HEK293 (cell line): ENCODE measurements at regions not wholly inside any gene's neighbourhood (a gene's known extent, or its start where the extent isn't known, plus 50 kb on each side); places are given as distances from the start of the nearest gene placed in this dataset.

Source experiments
- CTCF ChIA-PET: fragments of 350-600 bp; formaldehyde crosslinking; extraction: SDS; loops from one replicate; lab custom pipeline; 2021; ENCODE audit warnings: antibody characterized with exemption; lab: Yijun Ruan, JAX
- POLR2A ChIA-PET: fragments of 300-600 bp; formaldehyde crosslinking; extraction: SDS; loops from one replicate; lab custom pipeline; 2020; ENCODE audit warnings: antibody characterized with exemption, inconsistent platforms; lab: Yijun Ruan, JAX
- H3K27ac ChIP-seq: fragments of 200-500 bp; sonication (Bioruptor generic); 2 replicates; pipeline ENCODE4 v1.5.1; 2014; ENCODE audit warnings: low read depth, low read length, control low read depth, inconsistent platforms; ENCODE audit errors: extremely low read depth
- H3K36me3 ChIP-seq, 2 experiments: fragments of 200-500 bp in 1 of 2; sonication (Bioruptor generic) in 1 of 2; 1 replicate in 1 of 2; 2 replicates in 1 of 2; pipeline ENCODE4 v1.5.1; 2014 to 2017; ENCODE audit warnings: inconsistent platforms in 2 of 2, low read length in 2 of 2; ENCODE audit not compliant: control insufficient read depth in 2 of 2, insufficient read depth in 1 of 2
- H3K4me1 ChIP-seq: fragments of 200-500 bp; sonication (Bioruptor generic); 2 replicates; pipeline ENCODE4 v1.5.1; 2014; ENCODE audit warnings: mild to moderate bottlenecking, low read length, inconsistent platforms; ENCODE audit not compliant: control insufficient read depth, insufficient read depth
- H3K4me3 ChIP-seq: 2 replicates; pipeline ENCODE4 v1.5.1; 2011; ENCODE audit warnings: low read depth, mild to moderate bottlenecking, control low read depth, low read length, moderate library complexity
- H3K9me3 ChIP-seq: fragments of 200-500 bp; sonication (Bioruptor generic); 2 replicates; pipeline ENCODE4 v1.5.1; 2014; ENCODE audit warnings: low read depth, low read length, inconsistent platforms; ENCODE audit not compliant: control insufficient read depth, insufficient read depth
- FEZF1 ChIP-seq: fragments of 450-650 bp; formaldehyde crosslinking; IDR thresholded peaks from 2 replicates; pipeline ENCODE4 v1.5.1; 2016; ENCODE audit warnings: missing biosample characterization, missing genetic modification characterization
- HOXD13 ChIP-seq: sonication (generic); formaldehyde crosslinking; IDR thresholded peaks from 2 replicates; pipeline ENCODE4 v1.8.0; 2022; ENCODE audit warnings: missing genetic modification reagents, borderline replicate concordance
- MZF1 ChIP-seq: fragments of 450-650 bp; formaldehyde crosslinking; IDR thresholded peaks from 2 replicates; pipeline ENCODE4 v1.5.1; 2017; ENCODE audit warnings: missing biosample characterization, missing genetic modification characterization, borderline replicate concordance
- SCRT2 ChIP-seq: fragments of 450-650 bp; formaldehyde crosslinking; IDR thresholded peaks from 2 replicates; pipeline ENCODE4 v1.5.1; 2016; ENCODE audit warnings: missing biosample characterization, missing genetic modification characterization
- ZNF155 ChIP-seq: fragments of 450-650 bp; formaldehyde crosslinking; IDR thresholded peaks from 2 replicates; pipeline ENCODE4 v1.5.1; 2016; ENCODE audit warnings: missing biosample characterization, missing genetic modification characterization
- ZNF23 ChIP-seq: fragments of 450-650 bp; formaldehyde crosslinking; IDR thresholded peaks from 2 replicates; pipeline ENCODE4 v1.5.1; 2016; ENCODE audit warnings: missing biosample characterization, missing genetic modification characterization, borderline replicate concordance
- ZNF394 ChIP-seq: fragments of 450-650 bp; formaldehyde crosslinking; IDR thresholded peaks from 2 replicates; pipeline ENCODE4 v1.5.1; 2016; ENCODE audit warnings: missing biosample characterization, missing genetic modification characterization, mild to moderate bottlenecking, moderate library complexity, borderline replicate concordance
- ZNF510 ChIP-seq: fragments of 450-650 bp; formaldehyde crosslinking; IDR thresholded peaks from 2 replicates; pipeline ENCODE4 v1.5.1; 2018; ENCODE audit warnings: mild to moderate bottlenecking, missing genetic modification characterization, missing biosample characterization; ENCODE audit not compliant: insufficient replicate concordance
- ZNF558 ChIP-seq: fragments of 450-650 bp; formaldehyde crosslinking; IDR thresholded peaks from 2 replicates; pipeline ENCODE4 v1.5.1; 2016; ENCODE audit warnings: missing biosample characterization, missing genetic modification characterization
- ZNF623 ChIP-seq: fragments of 450-650 bp; formaldehyde crosslinking; IDR thresholded peaks from 2 replicates; pipeline ENCODE4 v1.5.1; 2016; ENCODE audit warnings: missing biosample characterization, missing genetic modification characterization
- ZNF707 ChIP-seq: fragments of 450-650 bp; formaldehyde crosslinking; IDR thresholded peaks from 2 replicates; pipeline ENCODE4 v1.5.1; 2016; ENCODE audit warnings: missing biosample characterization, missing genetic modification characterization
- ZNF792 ChIP-seq: fragments of 450-650 bp; formaldehyde crosslinking; IDR thresholded peaks from 2 replicates; pipeline ENCODE4 v1.5.1; 2016; ENCODE audit warnings: missing biosample characterization, missing genetic modification characterization
- TF ChIP-seq, protein P1 (sequence below): fragments of 450-650 bp; formaldehyde crosslinking; IDR thresholded peaks from 2 replicates; pipeline ENCODE4 v1.5.1; 2016; ENCODE audit warnings: missing biosample characterization, missing genetic modification characterization
- TF ChIP-seq, protein P2 (sequence below): fragments of 450-650 bp; formaldehyde crosslinking; IDR thresholded peaks from 2 replicates; pipeline ENCODE4 v1.5.1; 2016; ENCODE audit warnings: missing biosample characterization, missing genetic modification characterization
- TF ChIP-seq, protein P3 (sequence below): fragments of 450-650 bp; formaldehyde crosslinking; IDR thresholded peaks from 2 replicates; pipeline ENCODE4 v1.5.1; 2016; ENCODE audit warnings: missing biosample characterization, missing genetic modification characterization
- TF ChIP-seq, protein P4 (sequence below): fragments of 450-650 bp; formaldehyde crosslinking; IDR thresholded peaks from 2 replicates; pipeline ENCODE4 v1.5.1; 2016; ENCODE audit warnings: missing biosample characterization, missing genetic modification characterization, low read depth
- TF ChIP-seq, protein P5 (sequence below): fragments of 450-650 bp; formaldehyde crosslinking; IDR thresholded peaks from 2 replicates; pipeline ENCODE4 v1.5.1; 2017; ENCODE audit warnings: missing biosample characterization, missing genetic modification characterization

DNA sequence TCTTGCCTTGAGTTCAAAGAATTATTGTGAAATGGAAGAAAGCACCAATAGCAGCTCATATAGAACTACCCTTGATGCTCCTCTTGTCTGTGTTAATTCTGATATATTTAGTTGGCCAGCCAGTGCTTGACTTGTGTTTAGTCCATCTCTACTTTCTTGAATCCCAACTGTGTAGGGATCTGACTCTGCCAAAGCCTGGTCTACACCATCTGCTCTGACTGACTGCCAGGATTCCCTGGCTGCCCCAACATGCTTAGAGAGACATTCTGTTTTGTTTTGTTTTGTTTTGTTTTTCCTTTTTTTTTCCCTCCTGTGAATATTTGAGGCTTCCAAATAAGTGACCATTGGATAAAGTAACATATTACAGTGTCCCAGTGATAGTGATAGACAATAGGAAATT lies 953.7 kb upstream of the MANEA start (continued):
- TF ChIP-seq, protein P1, sequence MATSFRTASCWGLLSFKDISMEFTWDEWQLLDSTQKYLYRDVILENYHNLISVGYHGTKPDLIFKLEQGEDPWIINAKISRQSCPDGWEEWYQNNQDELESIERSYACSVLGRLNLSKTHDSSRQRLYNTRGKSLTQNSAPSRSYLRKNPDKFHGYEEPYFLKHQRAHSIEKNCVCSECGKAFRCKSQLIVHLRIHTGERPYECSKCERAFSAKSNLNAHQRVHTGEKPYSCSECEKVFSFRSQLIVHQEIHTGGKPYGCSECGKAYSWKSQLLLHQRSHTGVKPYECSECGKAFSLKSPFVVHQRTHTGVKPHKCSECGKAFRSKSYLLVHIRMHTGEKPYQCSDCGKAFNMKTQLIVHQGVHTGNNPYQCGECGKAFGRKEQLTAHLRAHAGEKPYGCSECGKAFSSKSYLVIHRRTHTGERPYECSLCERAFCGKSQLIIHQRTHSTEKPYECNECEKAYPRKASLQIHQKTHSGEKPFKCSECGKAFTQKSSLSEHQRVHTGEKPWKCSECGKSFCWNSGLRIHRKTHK (tag by site-specific recombination) = no peak
- no peak for TF ChIP-seq ZNF155

DNA sequence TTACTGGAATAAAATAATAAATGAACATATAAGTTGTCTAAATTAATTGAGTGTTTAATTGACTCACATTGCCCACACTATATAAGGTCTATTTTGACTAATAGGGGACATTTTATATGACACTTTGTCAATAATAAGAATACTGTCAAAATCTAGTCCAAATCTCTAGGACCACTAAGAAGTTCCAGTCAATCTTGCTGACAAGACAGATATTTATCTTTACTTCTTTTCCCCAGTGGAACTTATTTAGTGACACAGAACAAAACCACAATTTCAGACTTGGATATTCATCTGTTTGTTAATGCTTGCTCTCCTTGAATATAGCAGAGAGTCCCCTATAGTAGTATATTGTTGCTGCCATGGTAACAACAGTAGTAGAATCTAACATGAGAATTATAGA lies 954.6 kb upstream of the MANEA start:
- no peak for TF ChIP-seq ZNF558 (tag by site-specific recombination)
- TF ChIP-seq, protein P2, sequence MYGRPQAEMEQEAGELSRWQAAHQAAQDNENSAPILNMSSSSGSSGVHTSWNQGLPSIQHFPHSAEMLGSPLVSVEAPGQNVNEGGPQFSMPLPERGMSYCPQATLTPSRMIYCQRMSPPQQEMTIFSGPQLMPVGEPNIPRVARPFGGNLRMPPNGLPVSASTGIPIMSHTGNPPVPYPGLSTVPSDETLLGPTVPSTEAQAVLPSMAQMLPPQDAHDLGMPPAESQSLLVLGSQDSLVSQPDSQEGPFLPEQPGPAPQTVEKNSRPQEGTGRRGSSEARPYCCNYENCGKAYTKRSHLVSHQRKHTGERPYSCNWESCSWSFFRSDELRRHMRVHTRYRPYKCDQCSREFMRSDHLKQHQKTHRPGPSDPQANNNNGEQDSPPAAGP = no peak
- TF ChIP-seq MZF1 (tag by site-specific recombination) = no peak
- TF ChIP-seq SCRT2 (tag by site-specific recombination) = no peak
- TF ChIP-seq ZNF510 (tag by site-specific recombination) = no peak
- TF ChIP-seq, protein P3, sequence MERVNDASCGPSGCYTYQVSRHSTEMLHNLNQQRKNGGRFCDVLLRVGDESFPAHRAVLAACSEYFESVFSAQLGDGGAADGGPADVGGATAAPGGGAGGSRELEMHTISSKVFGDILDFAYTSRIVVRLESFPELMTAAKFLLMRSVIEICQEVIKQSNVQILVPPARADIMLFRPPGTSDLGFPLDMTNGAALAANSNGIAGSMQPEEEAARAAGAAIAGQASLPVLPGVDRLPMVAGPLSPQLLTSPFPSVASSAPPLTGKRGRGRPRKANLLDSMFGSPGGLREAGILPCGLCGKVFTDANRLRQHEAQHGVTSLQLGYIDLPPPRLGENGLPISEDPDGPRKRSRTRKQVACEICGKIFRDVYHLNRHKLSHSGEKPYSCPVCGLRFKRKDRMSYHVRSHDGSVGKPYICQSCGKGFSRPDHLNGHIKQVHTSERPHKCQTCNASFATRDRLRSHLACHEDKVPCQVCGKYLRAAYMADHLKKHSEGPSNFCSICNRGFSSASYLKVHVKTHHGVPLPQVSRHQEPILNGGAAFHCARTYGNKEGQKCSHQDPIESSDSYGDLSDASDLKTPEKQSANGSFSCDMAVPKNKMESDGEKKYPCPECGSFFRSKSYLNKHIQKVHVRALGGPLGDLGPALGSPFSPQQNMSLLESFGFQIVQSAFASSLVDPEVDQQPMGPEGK (tag by site-specific recombination) = no peak
- TF ChIP-seq FEZF1 (tag by site-specific recombination) = no peak
- TF ChIP-seq ZNF792 (tag by site-specific recombination) = no peak
- TF ChIP-seq ZNF707 (tag by site-specific recombination) = no peak
- no peak overlapping the region for H3K27ac ChIP-seq
- ChIA-PET CTCF (interaction anchor here (1.2 kb wide), 1 partner anchor 12 kb away, joined by 4 read pairs; no protein-coding TSS in a partner anchor), POLR2A (no interaction called here)
- no peaks in the 10 kb centered on the region for H3K9me3 ChIP-seq
- H3K36me3 ChIP-seq = no peaks in the 10 kb centered on the region
- no peak overlapping the region for H3K4me3 ChIP-seq
- no peaks in the 10 kb centered on the region for H3K4me1 ChIP-seq

DNA sequence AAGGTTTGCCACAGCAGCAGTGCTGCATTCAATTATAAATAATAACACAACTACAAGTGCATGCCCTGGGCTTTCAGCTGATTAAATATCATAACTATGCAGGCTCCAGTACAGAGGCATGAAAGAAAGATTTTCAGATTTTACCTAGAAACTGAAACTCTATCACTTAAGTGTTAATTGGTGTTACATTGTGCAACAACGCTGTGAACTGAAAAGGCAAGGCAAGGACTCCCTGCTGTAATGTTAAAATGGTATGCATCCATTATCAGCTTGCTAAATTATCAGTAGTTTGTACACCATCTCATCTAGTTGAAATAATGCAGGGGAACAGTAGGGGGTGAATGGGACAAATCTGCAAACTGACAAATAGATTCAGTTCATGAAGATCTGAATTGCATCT lies 976.7 kb upstream of the MANEA start:
- Histone ChIP-seq H3K4me1 (no peaks in the 10 kb centered on the region), H3K9me3 (no peaks in the 10 kb centered on the region), H3K4me3 (no peak overlapping the region), H3K36me3 (no peaks in the 10 kb centered on the region), H3K27ac (no peak overlapping the region)
- ChIA-PET CTCF (interaction anchor here (1.2 kb wide), 1 partner anchor 9 kb away, joined by 3 read pairs; no protein-coding TSS in a partner anchor), POLR2A (no interaction called here)
- no peak for TF ChIP-seq HOXD13
- TF ChIP-seq ZNF23 (tag by site-specific recombination) = no peak
- TF ChIP-seq ZNF558 (tag by site-specific recombination) = no peak
- TF ChIP-seq, protein P4, sequence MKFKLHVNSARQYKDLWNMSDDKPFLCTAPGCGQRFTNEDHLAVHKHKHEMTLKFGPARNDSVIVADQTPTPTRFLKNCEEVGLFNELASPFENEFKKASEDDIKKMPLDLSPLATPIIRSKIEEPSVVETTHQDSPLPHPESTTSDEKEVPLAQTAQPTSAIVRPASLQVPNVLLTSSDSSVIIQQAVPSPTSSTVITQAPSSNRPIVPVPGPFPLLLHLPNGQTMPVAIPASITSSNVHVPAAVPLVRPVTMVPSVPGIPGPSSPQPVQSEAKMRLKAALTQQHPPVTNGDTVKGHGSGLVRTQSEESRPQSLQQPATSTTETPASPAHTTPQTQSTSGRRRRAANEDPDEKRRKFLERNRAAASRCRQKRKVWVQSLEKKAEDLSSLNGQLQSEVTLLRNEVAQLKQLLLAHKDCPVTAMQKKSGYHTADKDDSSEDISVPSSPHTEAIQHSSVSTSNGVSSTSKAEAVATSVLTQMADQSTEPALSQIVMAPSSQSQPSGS (tag by site-specific recombination) = no peak
- TF ChIP-seq ZNF623 = no peak
- no peak for TF ChIP-seq ZNF394 (tag by site-specific recombination)
- TF ChIP-seq, protein P5, sequence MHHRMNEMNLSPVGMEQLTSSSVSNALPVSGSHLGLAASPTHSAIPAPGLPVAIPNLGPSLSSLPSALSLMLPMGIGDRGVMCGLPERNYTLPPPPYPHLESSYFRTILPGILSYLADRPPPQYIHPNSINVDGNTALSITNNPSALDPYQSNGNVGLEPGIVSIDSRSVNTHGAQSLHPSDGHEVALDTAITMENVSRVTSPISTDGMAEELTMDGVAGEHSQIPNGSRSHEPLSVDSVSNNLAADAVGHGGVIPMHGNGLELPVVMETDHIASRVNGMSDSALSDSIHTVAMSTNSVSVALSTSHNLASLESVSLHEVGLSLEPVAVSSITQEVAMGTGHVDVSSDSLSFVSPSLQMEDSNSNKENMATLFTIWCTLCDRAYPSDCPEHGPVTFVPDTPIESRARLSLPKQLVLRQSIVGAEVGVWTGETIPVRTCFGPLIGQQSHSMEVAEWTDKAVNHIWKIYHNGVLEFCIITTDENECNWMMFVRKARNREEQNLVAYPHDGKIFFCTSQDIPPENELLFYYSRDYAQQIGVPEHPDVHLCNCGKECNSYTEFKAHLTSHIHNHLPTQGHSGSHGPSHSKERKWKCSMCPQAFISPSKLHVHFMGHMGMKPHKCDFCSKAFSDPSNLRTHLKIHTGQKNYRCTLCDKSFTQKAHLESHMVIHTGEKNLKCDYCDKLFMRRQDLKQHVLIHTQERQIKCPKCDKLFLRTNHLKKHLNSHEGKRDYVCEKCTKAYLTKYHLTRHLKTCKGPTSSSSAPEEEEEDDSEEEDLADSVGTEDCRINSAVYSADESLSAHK = no peak
